Mucosa of stomach (tissue), 1 donor: ENCODE measurements at regions not wholly inside any gene's neighbourhood (a gene's known extent, or its start where the extent isn't known, plus 50 kb on each side); places are given as distances from the start of the nearest gene placed in this dataset.

Experiments
- H3K27me3 ChIP-seq: one replicate; pipeline ENCODE4 v1.7.0; 2013; ENCODE audit warnings: mild to moderate bottlenecking, low read length; ENCODE audit not compliant: control insufficient read depth, insufficient read depth
- H3K36me3 ChIP-seq: one replicate; pipeline ENCODE4 v1.7.0; 2013; ENCODE audit warnings: low read length; ENCODE audit not compliant: control insufficient read depth, insufficient read depth
- H3K4me1 ChIP-seq: one replicate; pipeline ENCODE4 v1.7.0; 2013; ENCODE audit warnings: mild to moderate bottlenecking, low read length; ENCODE audit not compliant: control insufficient read depth, insufficient read depth
- H3K4me3 ChIP-seq: one replicate; pipeline ENCODE4 v1.7.0; 2013; ENCODE audit warnings: low read length
- H3K9ac ChIP-seq: one replicate; pipeline ENCODE4 v1.7.0; 2013; ENCODE audit warnings: mild to moderate bottlenecking, low read length, moderate library complexity
- H3K9me3 ChIP-seq: one replicate; pipeline ENCODE4 v1.7.0; 2013; ENCODE audit warnings: mild to moderate bottlenecking, low read length, moderate library complexity; ENCODE audit not compliant: control insufficient read depth
- donor health status: Pancreatic carcinoma.

GRCh38 chr15:97686324-97686723 is 274.2 kb upstream of the ARRDC4 start:
- Histone ChIP-seq H3K4me3 (no peak overlapping the region), H3K27me3 (no peaks in the 10 kb centered on the region), H3K36me3 (no peaks in the 10 kb centered on the region), H3K9ac (no peak overlapping the region), H3K4me1 (no peaks in the 10 kb centered on the region), H3K9me3 (no peaks in the 10 kb centered on the region)

- Histone ChIP-seq H3K4me3 (no peak overlapping the region), H3K4me1 (no peaks in the 10 kb centered on the region), H3K36me3 (no peaks in the 10 kb centered on the region), H3K9ac (no peak overlapping the region), H3K9me3 (no peaks in the 10 kb centered on the region), H3K27me3 (no peaks in the 10 kb centered on the region)
These were observed 272.8 kb upstream of the ARRDC4 start for GRCh38 chr15:97687654-97688053.

DNA sequence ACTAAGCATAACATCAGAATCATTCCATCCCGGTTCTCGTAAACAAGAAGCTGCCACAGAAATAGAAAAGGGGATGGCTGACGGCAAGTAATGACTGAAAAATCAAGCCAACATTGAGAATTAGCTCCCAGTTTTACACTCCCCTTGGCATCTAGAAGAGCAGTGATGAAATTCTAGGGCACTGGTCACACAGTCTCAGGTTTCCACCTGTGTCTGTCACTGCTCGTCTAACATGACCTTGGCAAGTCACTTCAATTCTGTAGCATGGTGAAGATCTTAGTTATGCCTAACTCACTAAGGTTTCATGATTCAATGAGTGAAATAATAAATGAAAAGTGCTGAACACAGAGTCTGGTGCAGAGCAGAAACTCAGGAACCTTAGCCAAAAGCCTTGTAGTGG is 272.3 kb upstream of the ARRDC4 start:
- no peak overlapping the region for H3K4me3 ChIP-seq
- no peak overlapping the region for H3K9ac ChIP-seq
- no peaks in the 10 kb centered on the region for H3K4me1 ChIP-seq
- H3K36me3 ChIP-seq: no peaks in the 10 kb centered on the region
- no peaks in the 10 kb centered on the region for H3K9me3 ChIP-seq
- no peaks in the 10 kb centered on the region for H3K27me3 ChIP-seq

DNA sequence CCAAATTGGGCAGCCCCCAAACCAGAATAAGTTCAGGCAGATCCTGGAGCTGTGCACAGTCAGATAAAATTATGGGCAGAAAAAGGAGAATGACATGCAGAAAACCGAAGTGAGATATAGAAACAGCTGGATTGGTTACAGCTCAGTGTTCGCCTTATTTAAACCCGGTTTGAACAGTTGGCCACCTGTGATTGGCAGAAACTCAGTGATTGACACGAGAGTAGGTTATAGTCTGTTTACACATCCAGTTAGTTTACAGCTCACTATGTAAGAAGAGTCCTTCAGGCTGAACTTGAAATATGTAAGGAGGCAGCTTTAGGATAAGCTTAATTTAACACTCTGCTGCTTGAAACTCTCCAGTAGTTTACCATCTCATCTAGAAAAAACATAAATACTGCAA is 271.6 kb upstream of the ARRDC4 start:
- Histone ChIP-seq H3K9me3 (no peaks in the 10 kb centered on the region), H3K36me3 (no peaks in the 10 kb centered on the region), H3K9ac (no peak overlapping the region)

GRCh38 chr15:97691078-97691477 is 269.4 kb upstream of the ARRDC4 start:
- no peak overlapping the region for H3K4me3 ChIP-seq
- H3K36me3 ChIP-seq: no peaks in the 10 kb centered on the region
- no peak overlapping the region for H3K9ac ChIP-seq
- H3K27me3 ChIP-seq: no peaks in the 10 kb centered on the region
- no peaks in the 10 kb centered on the region for H3K9me3 ChIP-seq
- H3K4me1 ChIP-seq: no peaks in the 10 kb centered on the region

More for the DNA sequence above, 271.6 kb upstream of the ARRDC4 start:
- H3K4me1 ChIP-seq: no peaks in the 10 kb centered on the region
- no peak overlapping the region for H3K4me3 ChIP-seq
- no peaks in the 10 kb centered on the region for H3K27me3 ChIP-seq

DNA sequence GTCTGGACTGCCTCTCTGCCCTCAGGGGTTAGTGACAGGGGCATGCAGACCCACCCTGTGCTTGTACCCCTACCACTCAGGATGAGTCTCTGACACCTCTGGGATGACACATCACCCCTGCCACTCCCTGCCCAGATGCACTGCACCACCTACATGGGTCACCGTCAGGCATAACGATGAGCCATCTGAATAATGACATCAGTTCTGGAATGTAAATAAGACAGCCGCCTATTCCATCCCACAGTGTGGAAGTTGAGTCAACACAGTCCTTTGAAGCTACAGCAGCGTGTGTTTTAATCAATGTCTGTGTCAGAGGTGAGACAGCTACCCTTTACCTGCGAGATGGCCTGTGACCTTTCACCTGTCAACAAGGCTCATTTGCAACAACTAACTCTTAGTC is 268.7 kb upstream of the ARRDC4 start:
- Histone ChIP-seq H3K9me3 (no peaks in the 10 kb centered on the region), H3K4me1 (no peaks in the 10 kb centered on the region), H3K27me3 (no peaks in the 10 kb centered on the region), H3K4me3 (no peak overlapping the region), H3K36me3 (no peaks in the 10 kb centered on the region), H3K9ac (no peak overlapping the region)

DNA sequence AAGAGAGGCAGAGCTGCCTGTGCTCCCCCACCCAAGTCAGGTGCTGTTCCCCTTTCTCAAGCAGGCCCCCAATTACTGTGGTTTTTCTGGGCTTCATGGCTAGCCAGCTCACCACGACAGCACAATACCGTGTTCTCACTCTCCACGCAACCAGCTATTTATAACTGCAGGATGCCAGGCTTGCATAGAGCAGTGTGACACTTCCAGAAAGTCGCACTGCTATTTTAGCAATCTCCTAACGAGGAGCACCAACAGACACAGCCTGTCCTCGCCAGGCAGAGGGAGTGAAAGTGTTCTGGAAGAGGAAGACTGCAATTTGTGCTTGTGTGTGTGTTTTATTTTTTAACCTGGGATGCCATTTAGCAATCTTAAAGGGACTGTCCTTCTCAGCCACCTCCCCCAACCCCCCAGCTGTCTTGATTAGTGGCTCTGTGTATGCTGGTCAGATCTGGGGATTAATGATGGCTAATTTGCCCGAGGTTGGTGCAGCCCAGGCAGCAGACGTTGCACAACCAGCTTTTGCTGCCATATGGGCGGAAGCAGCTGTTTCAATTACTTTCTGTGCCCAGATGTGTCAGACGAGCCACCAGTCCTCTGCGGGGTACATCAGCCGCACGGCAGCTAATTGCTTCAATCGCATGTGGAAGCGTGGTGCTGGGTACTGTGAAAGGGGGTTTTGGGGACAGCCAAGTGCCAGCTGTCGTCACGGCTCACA is 268.0 kb upstream of the ARRDC4 start:
- H3K9me3 ChIP-seq: no peaks in the 10 kb centered on the region
- no peaks in the 10 kb centered on the region for H3K4me1 ChIP-seq
- H3K36me3 ChIP-seq: no peaks in the 10 kb centered on the region
- H3K9ac ChIP-seq: no peak overlapping the region
- no peaks in the 10 kb centered on the region for H3K27me3 ChIP-seq
- no peak overlapping the region for H3K4me3 ChIP-seq

DNA sequence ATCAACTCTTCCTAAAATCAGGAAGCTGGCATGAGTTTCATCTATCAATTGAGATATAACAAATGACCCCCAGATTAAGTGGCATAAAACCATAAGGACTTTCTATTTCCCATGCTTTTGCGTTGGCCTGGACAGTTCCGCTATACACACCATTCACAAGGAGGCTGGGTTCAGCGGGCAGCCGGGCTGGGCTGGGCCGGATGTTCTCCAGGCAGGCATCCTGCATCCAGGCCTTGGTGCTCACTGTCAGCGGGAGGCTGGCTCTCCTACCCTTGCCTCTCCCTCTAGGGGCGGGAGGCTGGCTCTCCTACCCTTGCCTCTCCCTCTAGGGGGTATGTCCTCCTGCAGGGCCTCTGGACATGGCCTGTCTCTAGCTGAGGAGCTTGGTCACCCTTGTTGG is 266.0 kb upstream of the ARRDC4 start:
- H3K9me3 ChIP-seq: no peaks in the 10 kb centered on the region
- H3K36me3 ChIP-seq: no peaks in the 10 kb centered on the region
- no peak overlapping the region for H3K9ac ChIP-seq
- no peaks in the 10 kb centered on the region for H3K4me1 ChIP-seq
- H3K4me3 ChIP-seq: no peak overlapping the region
- no peaks in the 10 kb centered on the region for H3K27me3 ChIP-seq

DNA sequence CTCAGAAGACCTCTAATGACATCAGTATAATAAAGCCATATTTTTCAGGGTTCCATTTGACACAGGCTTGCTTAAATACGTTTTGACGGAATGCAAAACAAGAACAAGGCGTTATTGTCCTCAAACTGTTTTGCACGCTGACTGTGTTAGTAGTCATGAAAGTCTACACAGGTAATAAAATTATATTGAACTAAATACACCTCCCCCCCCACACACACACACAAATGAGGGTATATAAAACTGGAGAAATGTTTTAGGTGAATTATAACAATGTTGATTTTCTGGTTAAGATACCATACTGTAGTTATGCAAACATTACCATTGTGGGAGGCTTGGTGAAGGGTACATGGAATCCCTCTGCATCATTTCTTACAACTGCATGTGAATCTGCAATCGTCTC is 257.1 kb upstream of the ARRDC4 start:
- no peaks in the 10 kb centered on the region for H3K9me3 ChIP-seq
- no peak overlapping the region for H3K4me3 ChIP-seq

GRCh38 chr15:97706059-97706458 is 254.4 kb upstream of the ARRDC4 start:
- Histone ChIP-seq H3K4me3 (no peak overlapping the region), H3K36me3 (no peaks in the 10 kb centered on the region), H3K9ac (no peak overlapping the region), H3K4me1 (no peaks in the 10 kb centered on the region), H3K9me3 (no peaks in the 10 kb centered on the region), H3K27me3 (no peaks in the 10 kb centered on the region)

More for the DNA sequence above, 257.1 kb upstream of the ARRDC4 start:
- no peaks in the 10 kb centered on the region for H3K4me1 ChIP-seq
- H3K27me3 ChIP-seq: no peaks in the 10 kb centered on the region
- no peak overlapping the region for H3K9ac ChIP-seq
- H3K36me3 ChIP-seq: no peaks in the 10 kb centered on the region

DNA sequence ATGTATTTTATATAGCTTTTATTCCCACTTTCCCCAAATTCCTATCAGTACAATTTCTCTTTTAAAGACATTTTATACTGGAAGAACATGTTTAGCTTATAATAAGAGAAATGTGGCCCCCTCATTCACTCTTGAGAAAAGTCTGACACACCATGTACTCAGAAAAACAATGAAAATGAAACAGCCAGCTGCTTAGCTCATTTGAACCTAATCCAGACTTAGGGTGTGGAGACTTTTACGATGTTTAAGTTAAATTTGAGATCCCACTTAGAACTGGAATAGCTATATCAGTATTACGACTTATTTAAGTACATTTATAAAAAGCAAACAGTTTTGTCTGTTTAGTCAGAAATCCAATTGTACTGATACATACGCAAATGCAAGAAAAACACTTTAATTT is 252.3 kb upstream of the ARRDC4 start:
- Histone ChIP-seq H3K9ac (no peak overlapping the region), H3K36me3 (no peaks in the 10 kb centered on the region), H3K27me3 (no peaks in the 10 kb centered on the region), H3K4me1 (no peaks in the 10 kb centered on the region), H3K9me3 (no peaks in the 10 kb centered on the region), H3K4me3 (no peak overlapping the region)

- Histone ChIP-seq H3K4me1 (no peaks in the 10 kb centered on the region), H3K9ac (no peak overlapping the region)
These were observed 248.0 kb upstream of the ARRDC4 start for GRCh38 chr15:97712530-97712929.

GRCh38 chr15:97717806-97718205 is 242.7 kb upstream of the ARRDC4 start:
- no peaks in the 10 kb centered on the region for H3K27me3 ChIP-seq
- no peaks in the 10 kb centered on the region for H3K9me3 ChIP-seq
- H3K9ac ChIP-seq: no peak overlapping the region
- H3K4me3 ChIP-seq: no peak overlapping the region
- no peaks in the 10 kb centered on the region for H3K36me3 ChIP-seq
- H3K4me1 ChIP-seq: no peaks in the 10 kb centered on the region

More at GRCh38 chr15:97712530-97712929, 248.0 kb upstream of the ARRDC4 start:
- no peaks in the 10 kb centered on the region for H3K9me3 ChIP-seq
- H3K27me3 ChIP-seq: no peaks in the 10 kb centered on the region
- no peaks in the 10 kb centered on the region for H3K36me3 ChIP-seq
- H3K4me3 ChIP-seq: no peak overlapping the region
